ENCODE measurements at regions not wholly inside any gene's neighbourhood (a gene's known extent, or its start where the extent isn't known, plus 50 kb on each side); places are given as distances from the start of the nearest gene placed in this dataset.
A peak's percentile ranks its signal among the peaks of the same experiment; 100 is the strongest.
"Not testable (repeated sequence)": the region's sequence is repeated elsewhere in the genome, so short reads cannot be mapped to it uniquely, and the experiment has no call there.

- DNase-seq: peak; percentile 73
These were observed 200.8 kb downstream of the MAT2B start for GRCh38 chr5:163706053-163706771.

- no peak for DNase-seq
These were observed 206.6 kb downstream of the MAT2B start for GRCh38 chr5:163712011-163712410.

- no peak for DNase-seq
These were observed 212.9 kb downstream of the MAT2B start for GRCh38 chr5:163718272-163718671.

GRCh38 chr5:163724305-163724704 lies 218.9 kb downstream of the MAT2B start:
- DNase-seq: no peak

GRCh38 chr5:163727028-163727427 lies 221.6 kb downstream of the MAT2B start:
- DNase-seq: no peak

GRCh38 chr5:163730206-163730756 lies 224.9 kb downstream of the MAT2B start:
- DNase-seq: no peak

GRCh38 chr5:163731256-163731655 lies 225.8 kb downstream of the MAT2B start:
- no peak for DNase-seq

- no peak for DNase-seq
These were observed 229.7 kb downstream of the MAT2B start for GRCh38 chr5:163735069-163735468.

GRCh38 chr5:163747586-163747985 lies 242.2 kb downstream of the MAT2B start:
- DNase-seq: no peak

GRCh38 chr5:163748934-163749333 lies 243.5 kb downstream of the MAT2B start:
- no peak for DNase-seq

- DNase-seq: not testable (repeated sequence)
These were observed 245.0 kb downstream of the MAT2B start for GRCh38 chr5:163750415-163750814.

GRCh38 chr5:163755505-163755904 lies 250.1 kb downstream of the MAT2B start:
- no peak for DNase-seq

GRCh38 chr5:163756170-163756569 lies 250.8 kb downstream of the MAT2B start:
- no peak for DNase-seq

GRCh38 chr5:163757344-163757743 lies 251.9 kb downstream of the MAT2B start:
- DNase-seq: no peak

- no peak for DNase-seq
These were observed 252.9 kb downstream of the MAT2B start for GRCh38 chr5:163758283-163758711.

- DNase-seq: no peak
These were observed 253.7 kb downstream of the MAT2B start for GRCh38 chr5:163759000-163759704.

GRCh38 chr5:163760498-163760897 lies 255.1 kb downstream of the MAT2B start:
- DNase-seq: no peak

GRCh38 chr5:163766936-163767670 lies 261.7 kb downstream of the MAT2B start:
- no peak for DNase-seq

GRCh38 chr5:163770625-163771024 lies 265.2 kb downstream of the MAT2B start:
- DNase-seq: no peak

- DNase-seq: no peak
These were observed 266.8 kb downstream of the MAT2B start for GRCh38 chr5:163772241-163772640.

- DNase-seq: no peak
These were observed 267.2 kb downstream of the MAT2B start for GRCh38 chr5:163772644-163773043.

GRCh38 chr5:163773226-163773625 lies 267.8 kb downstream of the MAT2B start:
- DNase-seq: no peak

- DNase-seq: no peak
These were observed 284.5 kb downstream of the MAT2B start for GRCh38 chr5:163789870-163790269.
